ENCODE measurements at regions not wholly inside any gene's neighbourhood (a gene's known extent, or its start where the extent isn't known, plus 50 kb on each side); places are given as distances from the start of the nearest gene placed in this dataset.

DNA sequence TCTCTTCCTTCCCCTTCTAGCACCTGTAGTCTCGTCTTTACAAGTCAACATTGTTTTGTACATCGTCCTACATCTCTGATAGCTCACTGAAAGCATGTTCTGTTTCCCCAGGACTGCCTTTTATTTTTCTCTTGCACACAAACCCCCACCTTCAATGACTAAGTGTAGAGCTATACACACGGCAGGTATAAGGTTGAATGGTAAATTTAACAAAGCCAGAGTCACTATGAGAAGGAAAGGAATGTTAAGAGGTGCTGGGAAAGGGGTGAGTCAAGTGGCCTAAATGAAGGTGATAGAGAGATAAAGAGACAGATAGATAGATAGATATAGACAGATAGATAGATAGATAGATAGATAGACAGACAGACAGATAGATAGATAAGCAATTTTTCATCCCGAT, 134.3 kb upstream of the ATP1B1 start:
- TF ChIP-seq EP300 (IDR thresholded peaks at IDR 0.05) (no peak), POLR2A (IDR thresholded peaks at IDR 0.05) (no peak)

Measured in ovary (tissue), 1 donor.